Chondrocyte (in vitro differentiated cells): ENCODE measurements at regions not wholly inside any gene's neighbourhood (a gene's known extent, or its start where the extent isn't known, plus 50 kb on each side); places are given as distances from the start of the nearest gene placed in this dataset.

Source experiments
- DNase-seq: peaks from one replicate; pipeline ENCODE4 v3.0.0; 2021; ENCODE audit warnings: mixed read lengths, low spot score
- H3K27ac Mint-ChIP-seq: one replicate; pipeline ENCODE4 v1.8.0; 2021; ENCODE audit warnings: mild to moderate bottlenecking, moderate library complexity, mixed read lengths; ENCODE audit not compliant: unreplicated experiment
- H3K27me3 Mint-ChIP-seq: 2 replicates; pipeline ENCODE4 v1.8.0; 2021; ENCODE audit warnings: low read depth, mixed read lengths
- H3K36me3 Mint-ChIP-seq: 2 replicates; pipeline ENCODE4 v1.8.0; 2021; ENCODE audit warnings: low read depth, mixed read lengths
- H3K4me1 Mint-ChIP-seq: 2 replicates; pipeline ENCODE4 v1.8.0; 2021; ENCODE audit warnings: low read depth, mild to moderate bottlenecking, mixed read lengths
- H3K4me3 Mint-ChIP-seq: one replicate; pipeline ENCODE4 v1.8.0; 2021; ENCODE audit warnings: mild to moderate bottlenecking, moderate library complexity, mixed read lengths; ENCODE audit not compliant: unreplicated experiment
- H3K9me3 Mint-ChIP-seq: 2 replicates; pipeline ENCODE4 v1.8.0; 2021; ENCODE audit warnings: low read depth, mixed read lengths
- TF ChIP-seq, protein P1 (sequence below): fragments of 200-600 bp; sonication (generic); IDR thresholded peaks from 2 replicates; pipeline ENCODE4 v1.5.0; 2021; ENCODE audit warnings: antibody characterized with exemption, mild to moderate bottlenecking, moderate library complexity

DNA sequence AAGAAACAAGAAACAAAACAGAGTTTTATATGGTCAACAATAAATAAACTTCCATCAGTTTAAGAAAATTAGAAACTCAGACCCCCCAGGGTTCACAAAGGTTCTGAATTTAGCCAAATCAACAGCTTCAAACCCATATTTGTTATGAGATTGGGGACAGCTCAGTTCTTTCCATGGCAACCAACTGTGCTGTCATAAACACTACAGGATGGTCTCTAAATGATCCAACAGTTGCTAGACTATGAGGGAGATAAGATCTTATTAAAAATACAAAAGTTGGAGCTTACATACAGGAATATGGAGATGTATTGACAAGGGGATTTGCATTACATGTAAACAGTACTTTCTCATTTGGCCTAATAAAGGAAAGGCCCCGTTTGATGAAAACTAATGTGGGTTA is 154.6 kb upstream of the CTAGE1 start:
- Mint-ChIP-seq H3K27ac (no peak overlapping the region), H3K27me3 (peaks cover 2% of the 10 kb centered on the region), H3K4me1 (no peaks in the 10 kb centered on the region), H3K36me3 (no peaks in the 10 kb centered on the region), H3K9me3 (no peaks in the 10 kb centered on the region), H3K4me3 (no peak overlapping the region)
- TF ChIP-seq, protein P1, sequence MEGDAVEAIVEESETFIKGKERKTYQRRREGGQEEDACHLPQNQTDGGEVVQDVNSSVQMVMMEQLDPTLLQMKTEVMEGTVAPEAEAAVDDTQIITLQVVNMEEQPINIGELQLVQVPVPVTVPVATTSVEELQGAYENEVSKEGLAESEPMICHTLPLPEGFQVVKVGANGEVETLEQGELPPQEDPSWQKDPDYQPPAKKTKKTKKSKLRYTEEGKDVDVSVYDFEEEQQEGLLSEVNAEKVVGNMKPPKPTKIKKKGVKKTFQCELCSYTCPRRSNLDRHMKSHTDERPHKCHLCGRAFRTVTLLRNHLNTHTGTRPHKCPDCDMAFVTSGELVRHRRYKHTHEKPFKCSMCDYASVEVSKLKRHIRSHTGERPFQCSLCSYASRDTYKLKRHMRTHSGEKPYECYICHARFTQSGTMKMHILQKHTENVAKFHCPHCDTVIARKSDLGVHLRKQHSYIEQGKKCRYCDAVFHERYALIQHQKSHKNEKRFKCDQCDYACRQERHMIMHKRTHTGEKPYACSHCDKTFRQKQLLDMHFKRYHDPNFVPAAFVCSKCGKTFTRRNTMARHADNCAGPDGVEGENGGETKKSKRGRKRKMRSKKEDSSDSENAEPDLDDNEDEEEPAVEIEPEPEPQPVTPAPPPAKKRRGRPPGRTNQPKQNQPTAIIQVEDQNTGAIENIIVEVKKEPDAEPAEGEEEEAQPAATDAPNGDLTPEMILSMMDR = no peak
- no peak for DNase-seq

DNA sequence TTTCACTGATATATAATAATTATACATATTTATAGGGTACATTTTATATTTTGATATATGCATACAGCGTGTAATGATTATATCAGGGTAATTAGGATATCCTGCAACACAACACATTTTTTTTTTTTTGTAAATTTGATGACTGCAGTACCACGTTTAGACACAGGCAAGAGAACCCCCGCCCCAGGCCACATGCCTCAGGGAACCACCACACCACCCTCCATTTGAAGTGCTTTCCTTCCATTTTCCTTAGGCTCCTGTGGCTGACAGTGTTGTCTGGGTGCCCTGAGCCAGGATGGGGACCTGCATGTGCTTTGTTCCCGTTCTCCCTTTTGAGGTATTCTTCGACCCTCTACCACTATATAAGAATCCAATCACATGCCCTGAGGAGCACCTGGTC is 161.6 kb upstream of the CTAGE1 start:
- no peaks in the 10 kb centered on the region for H3K4me1 Mint-ChIP-seq
- DNase-seq = no peak
- TF ChIP-seq, protein P1 = no peak
- peaks cover 6% of the 10 kb centered on the region for H3K9me3 Mint-ChIP-seq
- H3K36me3 Mint-ChIP-seq = no peaks in the 10 kb centered on the region
- H3K4me3 Mint-ChIP-seq = no peak overlapping the region
- H3K27me3 Mint-ChIP-seq = no peaks in the 10 kb centered on the region
- H3K27ac Mint-ChIP-seq = no peak overlapping the region

DNA sequence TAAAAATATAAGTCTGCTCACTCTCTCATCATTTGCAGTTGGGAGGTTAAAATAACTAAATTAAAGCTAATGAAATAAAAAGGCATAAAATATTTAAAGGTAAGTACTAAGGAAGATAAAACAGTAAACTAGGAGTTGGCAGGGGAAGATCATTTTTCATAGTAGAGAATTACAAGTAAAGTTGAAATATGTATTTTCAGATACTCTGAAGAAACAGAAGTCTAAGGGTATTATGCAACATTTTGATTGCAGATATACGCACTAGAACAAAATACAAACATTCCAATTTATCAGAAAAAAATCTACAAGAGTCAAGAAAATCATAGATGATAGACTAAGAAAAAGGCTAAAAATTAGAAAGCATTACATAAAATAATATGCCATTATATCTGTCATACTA is 167.6 kb upstream of the CTAGE1 start:
- Mint-ChIP-seq H3K36me3 (peaks cover 6% of the 10 kb centered on the region), H3K4me3 (no peak overlapping the region), H3K9me3 (peaks cover 14% of the 10 kb centered on the region), H3K27me3 (no peaks in the 10 kb centered on the region), H3K4me1 (no peaks in the 10 kb centered on the region), H3K27ac (no peak overlapping the region)
- no peak for DNase-seq
- TF ChIP-seq, protein P1 = no peak

DNA sequence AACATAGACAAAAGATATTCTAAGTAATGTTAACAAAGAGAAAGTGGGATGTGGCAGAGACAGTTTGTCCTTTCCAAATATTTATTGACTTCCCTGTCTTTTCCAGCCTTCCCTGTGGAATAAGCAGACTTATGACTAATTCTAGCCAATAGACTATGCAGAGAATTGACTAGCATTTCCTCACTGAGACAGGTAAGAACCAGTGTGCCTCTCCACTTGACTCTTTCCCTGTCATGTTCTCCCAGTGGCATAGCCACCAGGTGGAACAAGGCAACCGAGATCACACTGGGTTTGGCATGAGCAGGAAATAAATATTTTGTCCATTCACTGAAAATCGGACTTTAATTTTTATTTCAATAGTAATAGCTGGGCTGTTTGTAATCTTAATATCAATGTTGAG is 168.1 kb upstream of the CTAGE1 start:
- no peak for DNase-seq
- H3K4me1 Mint-ChIP-seq = peaks cover 5% of the 10 kb centered on the region
- TF ChIP-seq, protein P1 = no peak
- no peaks in the 10 kb centered on the region for H3K27me3 Mint-ChIP-seq
- H3K36me3 Mint-ChIP-seq = peaks cover 6% of the 10 kb centered on the region
- H3K27ac Mint-ChIP-seq = no peak overlapping the region
- H3K9me3 Mint-ChIP-seq = peaks cover 16% of the 10 kb centered on the region
- no peak overlapping the region for H3K4me3 Mint-ChIP-seq

DNA sequence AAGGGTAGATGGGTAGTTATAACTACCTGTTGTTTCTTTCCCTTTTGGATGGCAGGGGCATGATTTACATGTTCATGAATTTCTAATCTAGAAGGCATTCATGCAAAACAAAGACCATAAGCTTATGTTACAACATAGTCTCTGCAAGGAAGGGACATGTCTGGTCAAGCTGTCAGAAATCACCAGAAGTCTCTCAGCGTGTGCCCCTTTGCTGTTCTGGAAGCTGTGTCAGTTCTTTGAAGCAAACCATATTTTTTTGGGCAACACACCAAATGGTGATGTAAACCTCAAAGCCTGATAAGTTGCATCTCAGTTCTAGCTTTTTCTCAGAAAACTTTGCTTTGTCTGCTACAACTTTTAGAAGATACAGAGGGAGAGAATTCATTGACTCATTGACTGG is 173.5 kb upstream of the CTAGE1 start:
- H3K27me3 Mint-ChIP-seq = no peaks in the 10 kb centered on the region
- H3K9me3 Mint-ChIP-seq = peaks cover 16% of the 10 kb centered on the region
- DNase-seq = no peak
- peaks cover 6% of the 10 kb centered on the region for H3K36me3 Mint-ChIP-seq
- H3K4me1 Mint-ChIP-seq = peaks cover 16% of the 10 kb centered on the region
- H3K4me3 Mint-ChIP-seq = no peak overlapping the region
- H3K27ac Mint-ChIP-seq = no peak overlapping the region
- TF ChIP-seq, protein P1 = no peak
